ENCODE measurements at regions not wholly inside any gene's neighbourhood (a gene's known extent, or its start where the extent isn't known, plus 50 kb on each side); places are given as distances from the start of the nearest gene placed in this dataset.
"Not testable (repeated sequence)": the region's sequence is repeated elsewhere in the genome, so short reads cannot be mapped to it uniquely, and the experiment has no call there.

- H3K4me1 Mint-ChIP-seq: peaks cover 9% of the 10 kb centered on the region
- TF ChIP-seq CTCF (IDR thresholded peaks at IDR 0.05): no peak
- DNase-seq: no peak
- no peaks in the 10 kb centered on the region for H3K9me3 Mint-ChIP-seq
- H3K36me3 Mint-ChIP-seq (ENCODE audit: low read depth): no peaks in the 10 kb centered on the region
- no peak overlapping the region for H3K27ac Mint-ChIP-seq
- H3K4me3 Mint-ChIP-seq: no peak overlapping the region
- H3K27me3 Mint-ChIP-seq (ENCODE audit: low read depth, poor library complexity): peaks cover 8% of the 10 kb centered on the region
These were observed 63.1 kb downstream of the PRR15 start for GRCh38 chr7:29626730-29627129.

- Mint-ChIP-seq H3K36me3 (ENCODE audit: low read depth) (no peaks in the 10 kb centered on the region), H3K27ac (no peak overlapping the region), H3K4me1 (peaks cover 9% of the 10 kb centered on the region), H3K4me3 (no peak overlapping the region), H3K9me3 (no peaks in the 10 kb centered on the region), H3K27me3 (ENCODE audit: low read depth, poor library complexity) (peaks cover 8% of the 10 kb centered on the region)
- TF ChIP-seq CTCF (IDR thresholded peaks at IDR 0.05): no peak
- DNase-seq: no peak
These were observed 64.0 kb downstream of the PRR15 start for GRCh38 chr7:29627631-29628030.

DNA sequence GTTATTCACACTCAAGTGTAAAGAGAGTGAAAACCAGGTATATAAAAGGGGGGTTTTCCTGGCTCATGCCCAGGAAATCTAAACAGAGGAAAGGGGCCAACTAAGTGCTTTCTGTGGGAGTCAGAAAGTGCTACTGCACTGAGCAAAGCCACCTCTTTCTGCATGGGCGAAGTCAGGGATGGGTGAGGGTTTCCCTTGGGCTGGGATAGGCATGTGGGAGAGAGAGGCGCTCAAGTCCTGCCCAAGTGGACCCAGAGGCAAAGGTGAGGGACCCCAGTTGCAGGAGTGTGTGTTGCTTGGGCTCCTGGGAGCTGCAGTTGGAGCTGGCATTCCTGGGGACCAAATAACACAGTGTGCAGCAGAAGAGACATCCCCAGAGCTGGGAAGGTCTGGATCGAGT is 65.9 kb downstream of the PRR15 start:
- TF ChIP-seq CTCF (IDR thresholded peaks at IDR 0.05): no peak
- no peaks in the 10 kb centered on the region for H3K36me3 Mint-ChIP-seq (ENCODE audit: low read depth)
- H3K27me3 Mint-ChIP-seq (ENCODE audit: low read depth, poor library complexity): peaks cover 8% of the 10 kb centered on the region
- no peak overlapping the region for H3K4me3 Mint-ChIP-seq
- H3K4me1 Mint-ChIP-seq: peaks cover 9% of the 10 kb centered on the region
- no peak for DNase-seq
- H3K27ac Mint-ChIP-seq: no peak overlapping the region
- H3K9me3 Mint-ChIP-seq: no peaks in the 10 kb centered on the region

- H3K4me1 Mint-ChIP-seq; H3K36me3 Mint-ChIP-seq (ENCODE audit: low read depth); H3K4me3 Mint-ChIP-seq; H3K27me3 Mint-ChIP-seq (ENCODE audit: low read depth, poor library complexity); H3K27ac Mint-ChIP-seq; H3K9me3 Mint-ChIP-seq; DNase-seq: not testable (repeated sequence)
- TF ChIP-seq CTCF (IDR thresholded peaks at IDR 0.05): peak; percentile 58
These were observed 71.7 kb downstream of the PRR15 start for GRCh38 chr7:29635067-29636008.

DNA sequence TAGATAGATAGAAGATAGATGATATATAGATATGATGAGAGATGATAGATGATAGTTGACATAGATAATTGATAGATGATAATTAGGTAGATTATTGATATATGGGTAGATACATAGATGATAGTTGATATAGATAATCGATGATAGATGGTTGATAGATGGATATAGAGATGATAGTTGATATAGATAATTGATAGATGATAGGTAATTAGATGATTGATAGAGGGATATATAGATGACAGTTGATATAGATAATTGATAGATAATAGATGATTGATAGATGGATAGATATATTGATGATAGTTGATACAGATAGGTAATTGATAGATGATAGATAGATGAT is 72.3 kb downstream of the PRR15 start:
- H3K36me3 Mint-ChIP-seq (ENCODE audit: low read depth): no peaks in the 10 kb centered on the region
- H3K27me3 Mint-ChIP-seq (ENCODE audit: low read depth, poor library complexity): peaks cover under 1% of the 10 kb centered on the region
- DNase-seq: no peak
- no peak overlapping the region for H3K27ac Mint-ChIP-seq
- TF ChIP-seq CTCF (IDR thresholded peaks at IDR 0.05): no peak
- H3K4me1 Mint-ChIP-seq: peaks cover 11% of the 10 kb centered on the region
- no peak overlapping the region for H3K4me3 Mint-ChIP-seq
- H3K9me3 Mint-ChIP-seq: no peaks in the 10 kb centered on the region

DNA sequence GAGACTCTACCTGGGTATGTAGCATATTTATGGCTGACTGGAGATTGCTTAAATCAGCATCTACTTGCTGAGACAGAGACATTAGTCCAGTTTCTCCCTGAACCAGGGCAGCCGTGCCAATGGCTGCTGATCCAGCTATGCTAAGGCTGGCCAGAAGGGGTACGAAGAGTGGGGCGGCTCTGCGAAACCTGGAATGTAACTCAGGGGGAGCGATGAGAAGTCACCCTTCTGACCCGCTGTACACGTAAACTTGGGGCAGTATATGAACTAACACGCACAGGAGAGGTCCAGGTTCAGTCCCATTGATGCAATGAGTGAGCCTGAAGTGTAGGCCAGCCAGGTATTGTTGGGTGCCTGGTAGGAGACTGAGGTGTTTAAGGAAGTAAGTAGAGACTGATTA is 73.7 kb downstream of the PRR15 start:
- Mint-ChIP-seq H3K9me3 (no peaks in the 10 kb centered on the region), H3K4me3 (no peak overlapping the region), H3K4me1 (peaks cover 11% of the 10 kb centered on the region), H3K27me3 (ENCODE audit: low read depth, poor library complexity) (peaks cover 9% of the 10 kb centered on the region), H3K27ac (no peak overlapping the region), H3K36me3 (ENCODE audit: low read depth) (no peaks in the 10 kb centered on the region)
- no peak for TF ChIP-seq CTCF (IDR thresholded peaks at IDR 0.05)
- DNase-seq: no peak

- H3K27ac Mint-ChIP-seq; H3K36me3 Mint-ChIP-seq (ENCODE audit: low read depth); DNase-seq; H3K4me3 Mint-ChIP-seq; H3K9me3 Mint-ChIP-seq: not testable (repeated sequence)
- peaks cover 13% of the 10 kb centered on the region for H3K27me3 Mint-ChIP-seq (ENCODE audit: low read depth, poor library complexity)
- peaks cover 11% of the 10 kb centered on the region for H3K4me1 Mint-ChIP-seq
These were observed 75.2 kb downstream of the PRR15 start for GRCh38 chr7:29638841-29639240.
